ENCODE measurements at regions not wholly inside any gene's neighbourhood (a gene's known extent, or its start where the extent isn't known, plus 50 kb on each side); places are given as distances from the start of the nearest gene placed in this dataset.

DNA sequence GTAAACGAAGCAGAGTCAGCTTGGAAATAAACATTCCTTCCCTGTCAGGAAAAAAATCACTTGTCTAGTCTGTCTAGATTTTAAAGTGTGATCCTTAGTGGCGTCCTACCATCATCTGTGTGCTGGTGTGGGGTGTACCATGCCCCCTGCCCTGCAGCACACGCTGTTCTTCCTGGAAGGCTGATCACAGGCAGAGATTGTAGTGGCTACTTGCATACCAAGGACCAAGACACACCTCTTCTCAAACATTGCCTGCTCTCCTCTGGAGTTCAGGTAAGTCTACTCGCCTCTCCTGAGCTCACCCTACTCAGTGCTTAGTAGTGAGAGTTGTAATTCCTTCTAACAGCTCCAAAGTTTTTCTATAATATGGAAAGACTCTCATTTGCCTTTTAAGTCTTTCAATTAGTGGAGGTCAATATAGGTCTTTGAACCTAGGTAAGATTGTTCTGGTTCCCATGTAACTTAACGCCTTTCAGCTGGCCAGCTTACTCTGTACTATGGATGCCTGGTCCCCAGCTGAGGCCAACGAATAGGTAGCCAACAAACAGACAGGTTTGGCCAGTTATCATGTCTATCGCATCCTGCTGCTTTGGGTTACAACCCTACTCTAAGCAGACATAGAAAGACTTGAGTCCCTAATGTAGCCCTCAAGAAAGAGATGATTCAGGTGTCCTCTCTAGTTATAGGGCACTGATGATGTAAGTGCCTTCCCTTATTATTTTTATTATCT lies 55.4 kb downstream of the XCL1 start:
- ChIA-PET POLR2A (no interaction called here), CTCF (no interaction called here)
- Histone ChIP-seq H3K36me3 (ENCODE audit: control insufficient read depth, insufficient read depth, low read length) (no peaks in the 10 kb centered on the region), H3K27me3 (ENCODE audit: control insufficient read depth, insufficient read depth, low read length) (no peaks in the 10 kb centered on the region), H3K4me3 (ENCODE audit: low read depth, low read length) (no peak overlapping the region)
- no peak for DNase-seq (ENCODE audit: low read depth)
- TF ChIP-seq CTCF (IDR thresholded peaks at IDR 0.05; ENCODE audit: insufficient read depth, low read depth, low read length): no peak

- no peaks in the 10 kb centered on the region for H3K27me3 ChIP-seq (ENCODE audit: control insufficient read depth, insufficient read depth, low read length)
- ChIA-PET POLR2A (no interaction called here), CTCF (no interaction called here)
- DNase-seq (ENCODE audit: low read depth): no peak
- no peak for TF ChIP-seq CTCF (IDR thresholded peaks at IDR 0.05; ENCODE audit: insufficient read depth, low read depth, low read length)
- H3K4me3 ChIP-seq (ENCODE audit: low read depth, low read length): no peak overlapping the region
- no peaks in the 10 kb centered on the region for H3K36me3 ChIP-seq (ENCODE audit: control insufficient read depth, insufficient read depth, low read length)
Measured at GRCh38 chr1:168634951-168635532, 58.6 kb downstream of the XCL1 start.

DNA sequence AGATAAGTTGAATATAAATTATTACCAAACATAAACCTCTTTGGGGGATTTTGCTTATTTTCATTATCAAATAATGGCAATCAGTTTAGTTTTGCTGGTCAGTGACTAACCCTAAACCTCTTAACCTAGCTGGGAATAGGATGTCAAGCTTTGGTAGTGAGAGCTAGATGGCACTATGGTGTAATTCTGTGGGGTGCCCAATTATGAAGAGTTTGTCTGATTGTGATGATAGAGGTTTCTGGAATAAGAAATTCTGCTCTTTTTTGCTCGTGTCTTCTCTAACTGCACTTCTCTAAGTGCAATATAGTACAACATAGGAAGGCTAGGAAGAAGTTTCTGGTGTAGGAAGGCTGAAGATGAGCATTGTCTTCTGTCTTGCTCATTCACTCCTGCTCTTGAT lies 59.8 kb downstream of the XCL1 start:
- Histone ChIP-seq H3K27me3 (ENCODE audit: control insufficient read depth, insufficient read depth, low read length) (no peaks in the 10 kb centered on the region), H3K36me3 (ENCODE audit: control insufficient read depth, insufficient read depth, low read length) (no peaks in the 10 kb centered on the region), H3K4me3 (ENCODE audit: low read depth, low read length) (no peak overlapping the region)
- no peak for TF ChIP-seq CTCF (IDR thresholded peaks at IDR 0.05; ENCODE audit: insufficient read depth, low read depth, low read length)
- POLR2A ChIA-PET: interaction anchor here (0.6 kb wide), 1 partner anchor 473 kb away, joined by 6 read pairs; no protein-coding TSS in a partner anchor
- CTCF ChIA-PET: interaction anchor here (1.7 to 2.1 kb wide), 2 partner anchors 33 to 712 kb away, joined by 6 to 11 read pairs; no protein-coding TSS in a partner anchor
- no peak for DNase-seq (ENCODE audit: low read depth)

DNA sequence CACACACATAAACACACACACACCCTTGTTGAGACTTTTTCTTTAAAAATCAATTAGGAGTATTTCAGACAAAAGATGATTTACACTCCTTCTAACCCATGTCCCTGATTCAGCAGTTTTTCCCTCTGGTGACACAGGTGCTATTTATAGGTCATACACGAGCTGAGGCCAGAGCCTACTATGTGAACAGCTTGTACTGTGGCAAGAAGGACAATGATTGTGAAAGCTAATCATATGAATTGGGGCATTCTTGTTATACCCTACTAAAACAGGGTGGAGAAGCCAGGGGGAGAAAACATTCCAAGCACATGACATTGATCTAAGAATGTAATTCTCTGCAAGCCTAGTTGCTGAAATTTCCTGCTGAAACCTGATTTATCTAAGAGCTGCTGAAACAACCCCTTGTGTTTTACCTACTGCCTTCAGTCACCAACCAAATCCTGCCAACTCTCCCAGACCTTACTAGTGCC lies 60.3 kb downstream of the XCL1 start:
- ChIA-PET CTCF (interaction anchor here (1.7 to 2.1 kb wide), 2 partner anchors 33 to 711 kb away, joined by 6 to 11 read pairs; no protein-coding TSS in a partner anchor), POLR2A (no interaction called here)
- no peak for TF ChIP-seq CTCF (IDR thresholded peaks at IDR 0.05; ENCODE audit: insufficient read depth, low read depth, low read length)
- Histone ChIP-seq H3K27me3 (ENCODE audit: control insufficient read depth, insufficient read depth, low read length) (no peaks in the 10 kb centered on the region), H3K36me3 (ENCODE audit: control insufficient read depth, insufficient read depth, low read length) (no peaks in the 10 kb centered on the region), H3K4me3 (ENCODE audit: low read depth, low read length) (no peak overlapping the region)
- DNase-seq (ENCODE audit: low read depth): no peak

DNA sequence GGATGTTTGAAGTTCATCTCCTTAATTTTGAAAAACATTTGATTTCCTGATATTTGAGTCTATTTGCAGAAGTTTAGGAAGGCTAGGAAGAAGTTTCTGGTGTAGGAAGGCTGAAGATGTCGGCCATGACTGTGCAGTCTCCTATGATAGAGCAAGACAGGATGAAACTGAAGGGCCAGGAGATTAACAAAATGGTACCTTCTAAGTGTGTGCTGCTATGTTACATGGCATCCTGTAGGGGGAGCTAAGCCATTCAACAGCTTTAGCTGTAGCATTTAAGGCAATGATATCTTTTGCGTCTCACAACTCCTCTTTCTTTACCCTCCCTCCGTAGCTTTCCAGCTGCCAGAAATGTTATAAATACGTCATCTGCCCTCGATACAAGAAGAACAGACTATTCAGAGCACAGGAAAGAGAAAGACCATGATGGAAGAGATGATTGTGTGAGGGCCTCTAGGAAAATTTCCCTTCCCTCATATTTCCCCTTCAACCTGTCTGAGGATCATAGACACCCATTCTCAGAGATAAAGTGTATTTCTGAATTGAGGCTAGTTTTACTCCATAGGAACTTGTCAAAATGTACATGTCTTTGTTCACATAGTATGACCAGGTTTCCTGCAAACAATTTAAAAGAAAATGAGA lies 61.1 kb downstream of the XCL1 start:
- ChIA-PET CTCF (interaction anchor here (0.7 to 2.1 kb wide), 4 partner anchors 10 to 710 kb away, joined by 3 to 11 read pairs (median 5); no protein-coding TSS in a partner anchor), POLR2A (no interaction called here)
- H3K4me3 ChIP-seq (ENCODE audit: low read depth, low read length): no peak overlapping the region
- H3K27me3 ChIP-seq (ENCODE audit: control insufficient read depth, insufficient read depth, low read length): no peaks in the 10 kb centered on the region
- DNase-seq (ENCODE audit: low read depth): no peak
- peak; percentile 59 for TF ChIP-seq CTCF (IDR thresholded peaks at IDR 0.05; ENCODE audit: insufficient read depth, low read depth, low read length)
- no peaks in the 10 kb centered on the region for H3K36me3 ChIP-seq (ENCODE audit: control insufficient read depth, insufficient read depth, low read length)
